ENCODE measurements at regions not wholly inside any gene's neighbourhood (a gene's known extent, or its start where the extent isn't known, plus 50 kb on each side); places are given as distances from the start of the nearest gene placed in this dataset.

DNA sequence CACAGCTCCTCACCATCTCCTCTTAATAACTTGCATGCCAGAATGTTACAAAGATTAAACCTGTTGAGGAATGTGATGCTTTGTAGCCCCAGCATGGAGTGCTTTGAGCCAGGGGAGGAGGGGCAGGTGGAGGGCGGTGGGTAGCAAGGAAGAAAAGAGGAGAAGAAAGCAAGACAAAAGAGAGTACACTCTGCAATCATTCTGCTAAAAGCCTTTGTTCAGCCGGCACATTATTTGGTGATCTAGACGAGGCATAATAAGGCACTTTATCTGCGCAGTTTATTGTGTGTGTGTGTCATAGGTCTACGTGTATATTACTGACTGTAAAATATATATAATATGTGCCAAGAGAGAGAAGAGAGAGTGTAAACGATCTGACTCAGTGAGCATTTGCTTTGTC lies 139.1 kb downstream of the SOX9 start:
- no peaks in the 10 kb centered on the region for H3K4me1 ChIP-seq (replicated peaks in 1 of 2)
- H3K27me3 ChIP-seq = no peaks in the 10 kb centered on the region
- H3K9me3 ChIP-seq (replicated peaks in 1 of 3) = no peaks in the 10 kb centered on the region
- DNase-seq = no peak
- WGBS, 4 donors = 70 to 79% (median 78%) methylated on average over 6 of the region's 6 CpGs
- intact Hi-C loops (cut with DNase I) = no loop called here
- H3K36me3 ChIP-seq (replicated peaks in 1 of 2) = no peaks in the 10 kb centered on the region
- H3K4me3 ChIP-seq = no peak overlapping the region
- H3K27ac ChIP-seq = no peak overlapping the region
- TF ChIP-seq POLR2A (IDR thresholded peaks at IDR 0.05) = no peak
- TF ChIP-seq, protein P1, sequence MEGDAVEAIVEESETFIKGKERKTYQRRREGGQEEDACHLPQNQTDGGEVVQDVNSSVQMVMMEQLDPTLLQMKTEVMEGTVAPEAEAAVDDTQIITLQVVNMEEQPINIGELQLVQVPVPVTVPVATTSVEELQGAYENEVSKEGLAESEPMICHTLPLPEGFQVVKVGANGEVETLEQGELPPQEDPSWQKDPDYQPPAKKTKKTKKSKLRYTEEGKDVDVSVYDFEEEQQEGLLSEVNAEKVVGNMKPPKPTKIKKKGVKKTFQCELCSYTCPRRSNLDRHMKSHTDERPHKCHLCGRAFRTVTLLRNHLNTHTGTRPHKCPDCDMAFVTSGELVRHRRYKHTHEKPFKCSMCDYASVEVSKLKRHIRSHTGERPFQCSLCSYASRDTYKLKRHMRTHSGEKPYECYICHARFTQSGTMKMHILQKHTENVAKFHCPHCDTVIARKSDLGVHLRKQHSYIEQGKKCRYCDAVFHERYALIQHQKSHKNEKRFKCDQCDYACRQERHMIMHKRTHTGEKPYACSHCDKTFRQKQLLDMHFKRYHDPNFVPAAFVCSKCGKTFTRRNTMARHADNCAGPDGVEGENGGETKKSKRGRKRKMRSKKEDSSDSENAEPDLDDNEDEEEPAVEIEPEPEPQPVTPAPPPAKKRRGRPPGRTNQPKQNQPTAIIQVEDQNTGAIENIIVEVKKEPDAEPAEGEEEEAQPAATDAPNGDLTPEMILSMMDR (IDR thresholded peaks at IDR 0.05) = no peak

DNA sequence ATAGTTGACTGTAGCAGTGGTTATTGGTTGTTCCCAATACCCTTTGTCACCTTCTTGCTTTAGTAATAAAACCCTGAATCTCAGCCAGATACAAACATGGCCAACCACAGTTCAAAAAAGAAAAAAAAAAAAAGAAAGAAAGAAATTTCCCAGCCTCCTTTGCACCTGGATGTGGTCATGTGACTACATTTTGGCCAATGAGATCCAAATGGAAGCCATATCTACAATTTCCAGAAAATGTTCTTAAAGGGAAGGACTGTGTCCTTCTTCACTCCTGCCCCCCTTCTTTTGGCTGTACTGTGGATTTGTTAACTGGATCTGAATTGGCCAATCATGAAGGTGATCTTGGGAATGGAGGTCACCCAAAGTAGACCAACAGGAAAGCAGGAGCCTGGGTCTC lies 141.9 kb downstream of the SOX9 start:
- Histone ChIP-seq H3K27ac (no peak overlapping the region), H3K9me3 (replicated peaks in 1 of 3) (no peaks in the 10 kb centered on the region), H3K4me1 (replicated peaks in 1 of 2) (no peaks in the 10 kb centered on the region), H3K4me3 (no peak overlapping the region), H3K36me3 (replicated peaks in 1 of 2) (no peaks in the 10 kb centered on the region), H3K27me3 (no peaks in the 10 kb centered on the region)
- TF ChIP-seq POLR2A (IDR thresholded peaks at IDR 0.05) = no peak
- TF ChIP-seq, protein P1 (IDR thresholded peaks at IDR 0.05) = no peak
- DNase-seq = no peak
- intact Hi-C loops (cut with DNase I) = no loop called here

DNA sequence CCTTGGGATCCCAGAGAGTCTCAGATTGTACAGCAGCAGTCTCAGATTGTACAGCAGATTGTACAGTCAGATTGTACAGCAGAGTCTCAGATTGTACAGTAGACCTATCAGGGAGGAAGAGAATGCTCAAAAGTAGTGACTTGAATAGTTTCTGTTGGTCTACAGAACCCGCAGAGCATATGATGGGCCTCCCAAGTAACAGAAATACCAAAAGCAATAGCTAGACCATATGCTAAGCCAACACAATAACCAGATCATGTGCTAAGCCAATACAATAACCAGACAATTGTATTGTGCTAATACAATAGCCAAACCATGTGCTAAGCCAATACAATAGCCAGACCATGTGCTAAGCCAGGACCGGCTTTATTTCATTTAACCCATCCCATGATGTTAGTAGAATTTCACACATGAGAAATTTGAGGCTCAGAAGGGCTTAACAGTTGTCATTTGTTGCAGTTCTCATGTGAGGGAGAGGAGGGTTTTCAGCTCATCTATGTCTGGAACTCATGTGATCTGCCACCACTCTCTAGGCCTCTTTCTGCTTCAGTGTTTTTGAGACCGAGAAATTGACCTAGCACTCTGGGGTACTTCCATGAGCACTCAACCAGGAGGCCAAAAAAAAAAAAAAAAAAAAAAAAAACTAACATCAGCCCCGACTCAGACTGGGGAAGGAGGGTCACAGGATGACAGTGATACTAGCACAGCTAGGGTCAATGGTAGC lies 144.0 kb downstream of the SOX9 start:
- Histone ChIP-seq H3K36me3 (replicated peaks in 1 of 2) (no peaks in the 10 kb centered on the region), H3K4me1 (replicated peaks in 1 of 2) (no peaks in the 10 kb centered on the region), H3K27me3 (no peaks in the 10 kb centered on the region), H3K27ac (no peak overlapping the region), H3K9me3 (replicated peaks in 1 of 3) (no peaks in the 10 kb centered on the region), H3K4me3 (no peak overlapping the region)
- intact Hi-C loops (cut with DNase I) = no loop called here
- DNase-seq = no peak
- TF ChIP-seq, protein P1 (IDR thresholded peaks at IDR 0.05) = no peak
- no peak for TF ChIP-seq POLR2A (IDR thresholded peaks at IDR 0.05)
- WGBS, 4 donors = 78 to 92% (median 82%) methylated on average over 4 of the region's 4 CpGs

DNA sequence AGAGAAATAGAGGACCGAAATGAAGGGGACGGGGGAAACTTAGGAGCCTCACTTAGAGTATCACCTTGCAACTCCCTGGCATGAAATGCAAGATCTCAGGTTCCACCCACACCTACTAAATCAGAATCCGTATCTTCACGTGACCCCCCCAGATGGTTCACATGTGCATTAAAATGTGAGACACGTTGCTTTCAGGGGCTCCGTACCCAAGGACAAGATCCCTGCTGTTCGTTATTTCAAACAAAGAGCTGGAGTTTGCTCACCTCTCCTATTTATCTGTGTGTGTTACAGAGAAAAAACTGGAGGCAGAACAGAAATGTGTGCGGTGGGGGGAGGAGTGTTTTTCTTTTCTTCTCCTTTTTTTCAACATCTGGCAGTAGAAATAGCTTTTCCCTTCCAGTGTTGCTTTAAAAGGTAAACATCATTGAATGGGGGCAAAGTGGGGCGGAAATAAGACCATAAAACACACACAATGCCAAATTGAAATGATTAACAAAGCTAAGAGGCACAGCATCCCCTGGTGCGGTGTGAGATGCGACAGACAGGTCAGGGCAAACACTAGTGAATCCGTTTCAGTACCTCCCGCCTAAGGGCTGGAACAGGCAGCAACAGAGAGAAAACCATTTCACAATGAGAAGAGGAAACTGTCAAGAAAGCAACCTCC lies 145.4 kb downstream of the SOX9 start:
- Histone ChIP-seq H3K36me3 (replicated peaks in 1 of 2) (no peaks in the 10 kb centered on the region), H3K27ac (no peak overlapping the region), H3K4me1 (replicated peaks in 1 of 2) (no peaks in the 10 kb centered on the region), H3K27me3 (no peaks in the 10 kb centered on the region), H3K9me3 (replicated peaks in 1 of 3) (no peaks in the 10 kb centered on the region), H3K4me3 (no peak overlapping the region)
- WGBS, 4 donors = 30 to 38% (median 33%) methylated on average over 13 of the region's 13 CpGs
- no peak for TF ChIP-seq POLR2A (IDR thresholded peaks at IDR 0.05)
- TF ChIP-seq, protein P1 (IDR thresholded peaks at IDR 0.05) = no peak
- no peak for DNase-seq
- intact Hi-C loops (cut with DNase I) = no loop called here
